ENCODE measurements at regions not wholly inside any gene's neighbourhood (a gene's known extent, or its start where the extent isn't known, plus 50 kb on each side); places are given as distances from the start of the nearest gene placed in this dataset.

- peak; percentile 67 for DNase-seq
Observed at GRCh38 chr12:105706321-105706972, 376.0 kb downstream of the C12orf75 start.

GRCh38 chr12:105706973-105707334 lies 376.5 kb downstream of the C12orf75 start:
- no peak for DNase-seq

GRCh38 chr12:105713606-105714305 lies 383.3 kb downstream of the C12orf75 start:
- DNase-seq = no peak

- no peak for DNase-seq
Observed at GRCh38 chr12:105716621-105717020, 386.1 kb downstream of the C12orf75 start.

GRCh38 chr12:105721051-105721825 lies 390.7 kb downstream of the C12orf75 start:
- no peak for DNase-seq

GRCh38 chr12:105721891-105722290 lies 391.4 kb downstream of the C12orf75 start:
- no peak for DNase-seq

GRCh38 chr12:105723066-105723465 lies 392.6 kb downstream of the C12orf75 start:
- no peak for DNase-seq

GRCh38 chr12:105723494-105723893 lies 393.0 kb downstream of the C12orf75 start:
- DNase-seq = no peak

- no peak for DNase-seq
Observed at GRCh38 chr12:105724641-105725040, 394.1 kb downstream of the C12orf75 start.

GRCh38 chr12:105725054-105725453 lies 394.6 kb downstream of the C12orf75 start:
- no peak for DNase-seq

- DNase-seq = no peak
Observed at GRCh38 chr12:105729181-105729771, 398.8 kb downstream of the C12orf75 start.

GRCh38 chr12:105729926-105730325 lies 399.4 kb downstream of the C12orf75 start:
- no peak for DNase-seq

- DNase-seq = no peak
Observed at GRCh38 chr12:105733579-105733978, 403.1 kb downstream of the C12orf75 start.

- no peak for DNase-seq
Observed at GRCh38 chr12:105736498-105736897, 402.3 kb downstream of the NUAK1 start.

GRCh38 chr12:105738051-105738450 lies 400.7 kb downstream of the NUAK1 start:
- DNase-seq = no peak

GRCh38 chr12:105740369-105740768 lies 398.4 kb downstream of the NUAK1 start:
- DNase-seq = no peak

- no peak for DNase-seq
Observed at GRCh38 chr12:105740970-105741725, 397.6 kb downstream of the NUAK1 start.

GRCh38 chr12:105741786-105742566 lies 396.8 kb downstream of the NUAK1 start:
- no peak for DNase-seq

- no peak for DNase-seq
Observed at GRCh38 chr12:105742567-105742874, 396.2 kb downstream of the NUAK1 start.

- no peak for DNase-seq
Observed at GRCh38 chr12:105744371-105745058, 394.2 kb downstream of the NUAK1 start.

GRCh38 chr12:105745811-105746210 lies 392.9 kb downstream of the NUAK1 start:
- DNase-seq = no peak

Data from right kidney (tissue), 1 donor.